Activated gamma-delta T cell treated with anti-CD3 and anti-CD28 coated beads, Interleukin-2, amount 50 U/mL, for 16 hours (primary cell): ENCODE measurements at regions not wholly inside any gene's neighbourhood (a gene's known extent, or its start where the extent isn't known, plus 50 kb on each side); places are given as distances from the start of the nearest gene placed in this dataset.

Source experiments
- DNase-seq: peaks from one replicate; pipeline ENCODE4 v3.0.0-alpha.2; 2020; ENCODE audit warnings: low read depth

- no peak for DNase-seq
Measured at GRCh38 chr10:128421371-128422160, 295.3 kb upstream of the MKI67 start.

- DNase-seq: no peak
Measured at GRCh38 chr10:128422190-128422589, 296.0 kb upstream of the MKI67 start.

GRCh38 chr10:128422999-128423398 lies 296.8 kb upstream of the MKI67 start:
- DNase-seq: no peak

GRCh38 chr10:128429321-128429720 lies 303.1 kb upstream of the MKI67 start:
- no peak for DNase-seq

- no peak for DNase-seq
Measured at GRCh38 chr10:128429835-128430513, 303.8 kb upstream of the MKI67 start.

- DNase-seq: no peak
Measured at GRCh38 chr10:128431083-128431482, 304.9 kb upstream of the MKI67 start.

GRCh38 chr10:128431506-128431905 lies 305.3 kb upstream of the MKI67 start:
- no peak for DNase-seq

- DNase-seq: no peak
Measured at GRCh38 chr10:128432011-128432410, 305.8 kb upstream of the MKI67 start.

GRCh38 chr10:128432423-128432822 lies 306.2 kb upstream of the MKI67 start:
- DNase-seq: no peak

GRCh38 chr10:128435811-128436210 lies 309.6 kb upstream of the MKI67 start:
- no peak for DNase-seq

GRCh38 chr10:128437786-128438345 lies 311.6 kb upstream of the MKI67 start:
- DNase-seq: no peak

GRCh38 chr10:128438417-128439063 lies 312.3 kb upstream of the MKI67 start:
- DNase-seq: no peak

GRCh38 chr10:128440513-128441160 lies 314.4 kb upstream of the MKI67 start:
- DNase-seq: no peak

GRCh38 chr10:128443925-128444518 lies 317.8 kb upstream of the MKI67 start:
- no peak for DNase-seq

- no peak for DNase-seq
Measured at GRCh38 chr10:128448796-128449195, 322.6 kb upstream of the MKI67 start.

GRCh38 chr10:128451879-128452278 lies 325.7 kb upstream of the MKI67 start:
- DNase-seq: no peak

- DNase-seq: no peak
Measured at GRCh38 chr10:128456271-128456670, 330.0 kb upstream of the MKI67 start.

- no peak for DNase-seq
Measured at GRCh38 chr10:128457136-128457535, 330.9 kb upstream of the MKI67 start.

GRCh38 chr10:128461991-128462390 lies 335.8 kb upstream of the MKI67 start:
- DNase-seq: no peak

- no peak for DNase-seq
Measured at GRCh38 chr10:128462844-128463243, 336.6 kb upstream of the MKI67 start.

GRCh38 chr10:128463991-128464760 lies 338.0 kb upstream of the MKI67 start:
- DNase-seq: no peak
